ENCODE measurements at regions not wholly inside any gene's neighbourhood (a gene's known extent, or its start where the extent isn't known, plus 50 kb on each side); places are given as distances from the start of the nearest gene placed in this dataset.

DNA sequence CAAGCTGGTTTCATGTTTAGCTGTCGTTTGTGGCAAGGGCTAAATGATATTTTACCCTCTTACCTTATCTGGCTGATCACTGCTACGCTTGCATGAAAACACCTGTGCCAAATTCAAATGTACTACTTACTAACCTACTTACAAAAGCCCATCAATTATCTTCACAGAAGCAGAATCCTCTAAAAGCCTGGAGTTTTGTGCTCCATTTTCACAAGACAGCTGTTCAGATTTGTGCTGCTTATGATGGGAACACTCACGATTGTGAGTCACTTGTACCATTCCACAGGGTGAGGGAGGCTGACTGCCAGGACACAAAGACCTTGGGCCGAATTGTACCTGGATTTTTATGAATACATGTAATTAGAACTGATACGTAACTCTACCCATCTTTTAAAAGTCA, 245.0 kb upstream of the NPY start:
- DNase-seq = no peak

DNA sequence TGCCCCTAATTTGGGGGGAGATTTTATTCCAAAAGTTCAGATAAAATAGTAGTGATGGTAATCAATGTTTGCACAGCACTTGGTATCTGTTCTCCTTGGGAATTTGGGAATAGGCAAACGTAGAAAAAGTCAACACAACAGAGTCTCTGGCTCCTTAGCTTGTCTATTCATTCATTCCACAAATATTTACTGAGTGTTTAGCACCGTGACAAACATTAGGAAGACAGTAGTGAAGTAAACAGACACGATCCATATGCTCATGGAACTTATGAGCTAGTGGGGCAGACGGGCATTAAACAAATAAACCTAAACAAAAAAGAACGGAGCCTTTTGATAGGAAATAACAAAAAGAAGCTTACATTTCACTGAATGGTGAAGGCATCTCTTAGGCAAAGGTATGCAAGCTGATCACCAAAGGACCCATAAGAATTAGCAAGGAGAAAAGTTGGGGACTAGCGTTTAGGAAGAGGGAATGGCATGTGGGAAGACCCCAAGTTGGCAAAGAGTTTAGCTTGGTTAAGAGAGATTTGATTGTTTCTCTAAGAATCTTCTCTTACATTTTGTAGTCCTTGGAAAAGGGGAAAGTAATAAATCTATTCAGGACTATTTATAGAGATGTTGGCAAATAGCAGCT, 243.9 kb upstream of the NPY start:
- no peak overlapping the region for H3K4me3 ChIP-seq
- 62 to 65% methylated on average over 6 of the region's 6 CpGs for WGBS, 2 donors
- no peaks in the 10 kb centered on the region for H3K4me1 ChIP-seq
- no peaks in the 10 kb centered on the region for H3K9me3 ChIP-seq
- H3K27me3 ChIP-seq = no peaks in the 10 kb centered on the region
- TF ChIP-seq EP300 (IDR thresholded peaks at IDR 0.05) = no peak
- TF ChIP-seq POLR2AphosphoS5 (IDR thresholded peaks at IDR 0.05) = no peak
- TF ChIP-seq, protein P1, sequence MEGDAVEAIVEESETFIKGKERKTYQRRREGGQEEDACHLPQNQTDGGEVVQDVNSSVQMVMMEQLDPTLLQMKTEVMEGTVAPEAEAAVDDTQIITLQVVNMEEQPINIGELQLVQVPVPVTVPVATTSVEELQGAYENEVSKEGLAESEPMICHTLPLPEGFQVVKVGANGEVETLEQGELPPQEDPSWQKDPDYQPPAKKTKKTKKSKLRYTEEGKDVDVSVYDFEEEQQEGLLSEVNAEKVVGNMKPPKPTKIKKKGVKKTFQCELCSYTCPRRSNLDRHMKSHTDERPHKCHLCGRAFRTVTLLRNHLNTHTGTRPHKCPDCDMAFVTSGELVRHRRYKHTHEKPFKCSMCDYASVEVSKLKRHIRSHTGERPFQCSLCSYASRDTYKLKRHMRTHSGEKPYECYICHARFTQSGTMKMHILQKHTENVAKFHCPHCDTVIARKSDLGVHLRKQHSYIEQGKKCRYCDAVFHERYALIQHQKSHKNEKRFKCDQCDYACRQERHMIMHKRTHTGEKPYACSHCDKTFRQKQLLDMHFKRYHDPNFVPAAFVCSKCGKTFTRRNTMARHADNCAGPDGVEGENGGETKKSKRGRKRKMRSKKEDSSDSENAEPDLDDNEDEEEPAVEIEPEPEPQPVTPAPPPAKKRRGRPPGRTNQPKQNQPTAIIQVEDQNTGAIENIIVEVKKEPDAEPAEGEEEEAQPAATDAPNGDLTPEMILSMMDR (IDR thresholded peaks at IDR 0.05) = no peak
- TF ChIP-seq POLR2A (IDR thresholded peaks at IDR 0.05) = no peak
- intact Hi-C loops (cut with DNase I) = no loop called here
- no peaks in the 10 kb centered on the region for H3K36me3 ChIP-seq
- H3K27ac ChIP-seq = no peak overlapping the region
- no peak for DNase-seq

More for the DNA sequence above, 245.0 kb upstream of the NPY start:
- Histone ChIP-seq H3K4me3 (no peak overlapping the region), H3K4me1 (no peaks in the 10 kb centered on the region), H3K27ac (no peak overlapping the region), H3K27me3 (no peaks in the 10 kb centered on the region), H3K36me3 (no peaks in the 10 kb centered on the region), H3K9me3 (no peaks in the 10 kb centered on the region)
- TF ChIP-seq POLR2AphosphoS5 (IDR thresholded peaks at IDR 0.05) (no peak), POLR2A (IDR thresholded peaks at IDR 0.05) (no peak), EP300 (IDR thresholded peaks at IDR 0.05) (no peak)
- TF ChIP-seq, protein P1 (IDR thresholded peaks at IDR 0.05) = no peak
- intact Hi-C loops (cut with DNase I) = no loop called here
- WGBS, 2 donors = 76 to 84% methylated on average over 5 of the region's 5 CpGs

GRCh38 chr7:24042028-24042427, 242.0 kb upstream of the NPY start:
- Histone ChIP-seq H3K9me3 (no peaks in the 10 kb centered on the region), H3K27ac (no peak overlapping the region), H3K27me3 (no peaks in the 10 kb centered on the region), H3K36me3 (no peaks in the 10 kb centered on the region), H3K4me1 (no peaks in the 10 kb centered on the region), H3K4me3 (no peak overlapping the region)
- no peak for DNase-seq
- WGBS, 2 donors = 84 to 91% methylated on average over 5 of the region's 5 CpGs
- TF ChIP-seq, protein P1 (IDR thresholded peaks at IDR 0.05) = no peak
- TF ChIP-seq EP300 (IDR thresholded peaks at IDR 0.05) (no peak), POLR2A (IDR thresholded peaks at IDR 0.05) (no peak), POLR2AphosphoS5 (IDR thresholded peaks at IDR 0.05) (no peak)
- intact Hi-C loops (cut with DNase I) = no loop called here

DNA sequence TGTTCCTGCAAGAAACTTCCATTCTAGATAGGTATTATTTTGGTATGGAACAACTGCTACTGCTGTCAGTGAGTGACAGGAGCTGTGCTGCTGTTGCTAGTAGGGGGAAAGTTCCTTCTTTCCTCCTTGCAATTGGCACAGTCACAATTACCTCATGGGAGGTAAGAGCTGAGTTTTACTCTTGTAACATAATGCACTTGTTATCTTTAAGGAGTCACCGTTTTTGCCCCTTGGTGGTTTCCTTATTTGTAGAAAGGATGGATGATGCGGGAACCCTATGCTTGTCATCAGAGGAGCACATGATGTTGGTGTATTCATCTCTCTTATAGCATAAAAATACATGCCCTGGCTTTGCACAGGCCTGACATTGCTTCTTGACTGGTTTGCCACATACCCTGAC, 234.7 kb upstream of the NPY start:
- Histone ChIP-seq H3K4me1 (no peaks in the 10 kb centered on the region), H3K4me3 (no peak overlapping the region), H3K9me3 (no peaks in the 10 kb centered on the region), H3K36me3 (no peaks in the 10 kb centered on the region), H3K27me3 (no peaks in the 10 kb centered on the region), H3K27ac (no peak overlapping the region)
- WGBS, 2 donors = 68 to 71% methylated on average over 2 of the region's 2 CpGs
- intact Hi-C loops (cut with DNase I) = no loop called here
- no peak for DNase-seq
- no peak for TF ChIP-seq POLR2A (IDR thresholded peaks at IDR 0.05)

- Histone ChIP-seq H3K27me3 (no peaks in the 10 kb centered on the region), H3K4me3 (no peak overlapping the region), H3K4me1 (no peaks in the 10 kb centered on the region), H3K27ac (no peak overlapping the region), H3K9me3 (no peaks in the 10 kb centered on the region), H3K36me3 (no peaks in the 10 kb centered on the region)
- WGBS, 2 donors = 81 to 92% methylated on average over 7 of the region's 7 CpGs
- TF ChIP-seq POLR2AphosphoS5 (IDR thresholded peaks at IDR 0.05) (no peak), EP300 (IDR thresholded peaks at IDR 0.05) (no peak), POLR2A (IDR thresholded peaks at IDR 0.05) (no peak)
- TF ChIP-seq, protein P1 (IDR thresholded peaks at IDR 0.05) = no peak
- DNase-seq = no peak
- intact Hi-C loops (cut with DNase I) = no loop called here
Observed at GRCh38 chr7:24050991-24051560, 232.9 kb upstream of the NPY start.

All from sigmoid colon (tissue), 6 donors.